MM.1S (cell line): ENCODE measurements at regions not wholly inside any gene's neighbourhood (a gene's known extent, or its start where the extent isn't known, plus 50 kb on each side); places are given as distances from the start of the nearest gene placed in this dataset.

Experiments used
- DNase-seq: peaks from one replicate; pipeline ENCODE4 v3.0.0-alpha.2; 2015
- H2AFZ ChIP-seq: fragments of 300-600 bp; sonication (generic); 2 replicates; pipeline ENCODE4 v1.6.0; 2016; ENCODE audit warnings: antibody characterized with exemption, low read length
- H3F3A ChIP-seq: fragments of 300-600 bp; sonication (generic); 2 replicates; pipeline ENCODE4 v1.6.1; 2016; ENCODE audit warnings: mild to moderate bottlenecking, antibody characterized with exemption, low read length, moderate library complexity, mixed read lengths; ENCODE audit not compliant: insufficient read depth
- H3K27ac ChIP-seq: fragments of 300-600 bp; sonication (generic); 2 replicates; pipeline ENCODE4 v1.5.1; 2016; ENCODE audit warnings: mild to moderate bottlenecking, low read length
- H3K27me3 ChIP-seq: fragments of 300-600 bp; sonication (generic); replicated peaks from 2 replicates; pipeline ENCODE4 v1.6.0; 2016; ENCODE audit warnings: low read length; ENCODE audit not compliant: insufficient read depth
- H3K36me3 ChIP-seq: fragments of 300-600 bp; sonication (generic); replicated peaks from 2 replicates; pipeline ENCODE4 v1.6.1; 2016; ENCODE audit warnings: mild to moderate bottlenecking, low read length, mixed read lengths; ENCODE audit not compliant: insufficient read depth
- H3K4me1 ChIP-seq: fragments of 300-600 bp; sonication (generic); 2 replicates; pipeline ENCODE4 v1.6.1; 2016; ENCODE audit warnings: low read length, mixed read lengths
- H3K4me2 ChIP-seq: fragments of 300-600 bp; sonication (generic); 2 replicates; pipeline ENCODE4 v1.6.0; 2016; ENCODE audit warnings: low read depth, low read length
- H3K4me3 ChIP-seq: fragments of 300-600 bp; sonication (generic); 2 replicates; pipeline ENCODE4 v1.5.1; 2016; ENCODE audit warnings: low read length, mixed read lengths
- H3K79me2 ChIP-seq: fragments of 300-600 bp; sonication (generic); 2 replicates; pipeline ENCODE4 v1.6.1; 2016; ENCODE audit warnings: mixed run types, low read length, mixed read lengths
- H3K9ac ChIP-seq: fragments of 300-600 bp; sonication (generic); 2 replicates; pipeline ENCODE4 v1.6.1; 2016; ENCODE audit warnings: low read length, mixed read lengths
- H3K9me2 ChIP-seq: fragments of 300-600 bp; sonication (generic); replicated peaks from 2 replicates; pipeline ENCODE4 v1.6.1; 2016; ENCODE audit warnings: mild to moderate bottlenecking, low read length, mixed read lengths; ENCODE audit not compliant: insufficient read depth
- H3K9me3 ChIP-seq: fragments of 300-600 bp; sonication (generic); replicated peaks from 2 replicates; pipeline ENCODE4 v1.6.1; 2016; ENCODE audit warnings: mild to moderate bottlenecking, low read length, mixed read lengths; ENCODE audit not compliant: insufficient read depth
- H4K20me1 ChIP-seq: fragments of 300-600 bp; sonication (generic); 2 replicates; pipeline ENCODE4 v1.6.1; 2016; ENCODE audit warnings: mild to moderate bottlenecking, low read length, moderate library complexity, mixed read lengths; ENCODE audit not compliant: insufficient read depth
- EZH2 ChIP-seq: fragments of 300-600 bp; sonication (generic); optimal IDR thresholded peaks from 2 replicates; pipeline ENCODE3; 2017; ENCODE audit warnings: low read depth, mild to moderate bottlenecking, antibody characterized with exemption, low read length, mixed read lengths
- EZH2phosphoT487 ChIP-seq: fragments of 300-600 bp; sonication (generic); IDR thresholded peaks from 2 replicates; pipeline ENCODE4 v1.6.1; 2018; ENCODE audit warnings: antibody characterized with exemption, low read length
- TF ChIP-seq, protein P1 (sequence below): fragments of 300-600 bp; sonication (generic); IDR thresholded peaks from 2 replicates; pipeline ENCODE4 v1.5.1; 2016; ENCODE audit warnings: antibody characterized with exemption, low read length, mixed read lengths

DNA sequence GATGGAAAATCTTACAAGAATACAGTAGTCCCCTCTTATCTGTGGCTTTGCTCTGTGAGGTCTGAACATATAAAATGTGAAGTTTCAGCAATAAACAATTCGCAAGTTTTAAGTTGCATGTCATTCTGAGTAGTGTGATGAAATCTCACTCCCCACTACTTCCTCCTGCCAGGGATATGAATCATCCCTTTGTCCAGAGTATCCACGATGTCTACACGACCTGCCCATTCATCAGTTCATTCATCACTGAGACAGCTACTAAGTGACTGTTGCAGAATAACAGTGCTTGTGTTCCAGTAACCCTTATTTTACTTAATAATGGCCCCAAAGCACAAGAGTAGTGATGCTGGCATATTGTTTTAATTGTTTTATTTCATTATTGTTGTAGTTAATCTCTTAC lies 489.2 kb upstream of the UBE2E2 start:
- H3K79me2 ChIP-seq = no peaks in the 10 kb centered on the region
- H3K4me1 ChIP-seq = no peaks in the 10 kb centered on the region
- H2AFZ ChIP-seq = no peak overlapping the region
- H3F3A ChIP-seq = no peaks in the 10 kb centered on the region
- TF ChIP-seq, protein P1, sequence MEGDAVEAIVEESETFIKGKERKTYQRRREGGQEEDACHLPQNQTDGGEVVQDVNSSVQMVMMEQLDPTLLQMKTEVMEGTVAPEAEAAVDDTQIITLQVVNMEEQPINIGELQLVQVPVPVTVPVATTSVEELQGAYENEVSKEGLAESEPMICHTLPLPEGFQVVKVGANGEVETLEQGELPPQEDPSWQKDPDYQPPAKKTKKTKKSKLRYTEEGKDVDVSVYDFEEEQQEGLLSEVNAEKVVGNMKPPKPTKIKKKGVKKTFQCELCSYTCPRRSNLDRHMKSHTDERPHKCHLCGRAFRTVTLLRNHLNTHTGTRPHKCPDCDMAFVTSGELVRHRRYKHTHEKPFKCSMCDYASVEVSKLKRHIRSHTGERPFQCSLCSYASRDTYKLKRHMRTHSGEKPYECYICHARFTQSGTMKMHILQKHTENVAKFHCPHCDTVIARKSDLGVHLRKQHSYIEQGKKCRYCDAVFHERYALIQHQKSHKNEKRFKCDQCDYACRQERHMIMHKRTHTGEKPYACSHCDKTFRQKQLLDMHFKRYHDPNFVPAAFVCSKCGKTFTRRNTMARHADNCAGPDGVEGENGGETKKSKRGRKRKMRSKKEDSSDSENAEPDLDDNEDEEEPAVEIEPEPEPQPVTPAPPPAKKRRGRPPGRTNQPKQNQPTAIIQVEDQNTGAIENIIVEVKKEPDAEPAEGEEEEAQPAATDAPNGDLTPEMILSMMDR = no peak
- TF ChIP-seq EZH2 (no peak), EZH2phosphoT487 (no peak)
- no peaks in the 10 kb centered on the region for H4K20me1 ChIP-seq
- no peak overlapping the region for H3K9ac ChIP-seq
- no peak overlapping the region for H3K4me3 ChIP-seq
- no peak overlapping the region for H3K27ac ChIP-seq
- no peak overlapping the region for H3K4me2 ChIP-seq
- H3K27me3 ChIP-seq = no peaks in the 10 kb centered on the region
- no peaks in the 10 kb centered on the region for H3K36me3 ChIP-seq
- no peaks in the 10 kb centered on the region for H3K9me2 ChIP-seq
- no peaks in the 10 kb centered on the region for H3K9me3 ChIP-seq
- DNase-seq = no peak

DNA sequence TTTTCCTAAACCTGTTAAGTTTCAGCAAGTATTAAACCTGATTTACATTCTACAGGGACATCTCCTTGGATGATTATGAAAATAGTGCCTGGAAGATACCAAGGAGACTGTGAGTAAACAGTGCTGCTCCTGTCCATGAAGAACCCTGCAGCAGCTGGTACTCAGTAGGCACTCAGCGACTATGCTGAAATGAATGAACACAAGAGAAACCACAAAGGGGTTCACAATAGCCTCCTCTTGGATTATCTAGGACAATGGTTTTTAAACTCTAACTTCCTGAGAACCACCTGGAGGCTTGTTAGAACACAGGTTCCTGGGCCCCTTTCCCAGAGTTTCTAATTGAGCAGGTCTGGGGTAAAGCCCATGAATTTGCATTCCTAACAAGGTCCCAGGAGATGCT lies 488.4 kb upstream of the UBE2E2 start:
- no peak overlapping the region for H3K4me3 ChIP-seq
- H3K79me2 ChIP-seq = no peaks in the 10 kb centered on the region
- no peaks in the 10 kb centered on the region for H3K4me1 ChIP-seq
- H3K27ac ChIP-seq = no peak overlapping the region
- no peak for TF ChIP-seq EZH2phosphoT487
- TF ChIP-seq, protein P1 = no peak
- TF ChIP-seq EZH2 = no peak
- no peak for DNase-seq
- no peaks in the 10 kb centered on the region for H4K20me1 ChIP-seq
- no peak overlapping the region for H2AFZ ChIP-seq
- no peaks in the 10 kb centered on the region for H3K9me2 ChIP-seq
- H3K27me3 ChIP-seq = no peaks in the 10 kb centered on the region
- no peak overlapping the region for H3K9ac ChIP-seq
- H3K36me3 ChIP-seq = no peaks in the 10 kb centered on the region
- no peaks in the 10 kb centered on the region for H3F3A ChIP-seq
- no peaks in the 10 kb centered on the region for H3K9me3 ChIP-seq
- H3K4me2 ChIP-seq = no peak overlapping the region

DNA sequence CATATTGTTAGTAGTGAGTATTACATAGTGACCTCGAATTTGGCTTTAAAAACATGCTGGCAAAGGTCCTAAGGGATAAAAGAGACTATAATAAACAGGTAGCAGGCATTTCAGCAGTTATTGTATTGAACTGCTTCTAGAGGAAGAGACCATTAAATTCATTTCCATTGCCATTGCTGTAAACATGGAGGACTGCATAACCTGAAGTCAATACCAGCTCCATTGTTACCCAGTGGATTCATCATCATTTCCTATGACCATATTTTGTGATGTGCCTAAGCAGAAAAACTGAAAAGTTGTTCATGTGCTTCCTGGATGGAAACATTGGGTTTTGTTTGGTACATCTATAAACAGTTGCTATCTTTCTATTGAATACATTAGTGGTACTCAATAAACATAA lies 482.5 kb upstream of the UBE2E2 start:
- no peak for DNase-seq
- Histone ChIP-seq H3K36me3 (no peaks in the 10 kb centered on the region), H3K27me3 (no peaks in the 10 kb centered on the region), H3K9me3 (no peaks in the 10 kb centered on the region), H3K79me2 (no peaks in the 10 kb centered on the region), H3K9me2 (no peaks in the 10 kb centered on the region), H3K27ac (no peak overlapping the region), H3F3A (no peaks in the 10 kb centered on the region), H3K4me2 (no peak overlapping the region), H3K4me3 (no peak overlapping the region), H2AFZ (no peak overlapping the region), H3K4me1 (no peaks in the 10 kb centered on the region), H4K20me1 (no peaks in the 10 kb centered on the region), H3K9ac (no peak overlapping the region)
- TF ChIP-seq EZH2phosphoT487 (no peak), EZH2 (no peak)
- TF ChIP-seq, protein P1 = no peak
